Coronary artery (tissue), 2 donors: ENCODE measurements at regions not wholly inside any gene's neighbourhood (a gene's known extent, or its start where the extent isn't known, plus 50 kb on each side); places are given as distances from the start of the nearest gene placed in this dataset.

Experiments
- DNase-seq: peaks from one replicate; pipeline ENCODE4 v3.0.0-alpha.2; 2017; ENCODE audit warnings: low spot score
- H3K27ac ChIP-seq, 2 donors: fragments of 200-600 bp; sonication (generic); one replicate each; pipeline ENCODE4 v1.5.1; 2016 to 2019
- H3K4me3 ChIP-seq: fragments of 200-600 bp; sonication (generic); 2 replicates; pipeline ENCODE4 v1.5.1; 2016; ENCODE audit warnings: mild to moderate bottlenecking, moderate library complexity
- TF ChIP-seq, protein P1 (sequence below): fragments of 200-600 bp; sonication (generic); IDR thresholded peaks from one replicate; pipeline ENCODE4 v1.5.1; 2019; ENCODE audit warnings: antibody characterized with exemption

DNA sequence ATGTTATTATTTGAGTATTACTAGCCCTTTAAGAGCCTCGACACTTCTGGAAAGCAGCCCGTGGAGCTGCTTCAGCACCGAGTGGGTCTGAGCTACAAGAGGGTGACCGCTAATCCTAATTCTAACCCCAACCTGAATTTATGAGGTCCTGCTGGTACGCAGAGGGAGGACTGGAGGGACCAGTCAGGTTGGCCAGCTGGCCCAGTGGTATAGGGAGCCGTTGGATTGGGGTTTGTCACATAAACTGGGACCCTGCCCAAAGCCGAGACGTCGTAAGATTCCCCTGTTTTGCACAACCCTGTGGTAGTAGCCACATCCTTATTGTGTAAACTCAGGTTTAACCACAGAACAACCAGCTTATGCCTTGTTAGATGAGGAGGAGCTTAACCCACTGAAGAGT lies 60.8 kb upstream of the F3 start:
- no peak for DNase-seq
- H3K4me3 ChIP-seq = peak overlapping the region; percentile 15
- TF ChIP-seq, protein P1, sequence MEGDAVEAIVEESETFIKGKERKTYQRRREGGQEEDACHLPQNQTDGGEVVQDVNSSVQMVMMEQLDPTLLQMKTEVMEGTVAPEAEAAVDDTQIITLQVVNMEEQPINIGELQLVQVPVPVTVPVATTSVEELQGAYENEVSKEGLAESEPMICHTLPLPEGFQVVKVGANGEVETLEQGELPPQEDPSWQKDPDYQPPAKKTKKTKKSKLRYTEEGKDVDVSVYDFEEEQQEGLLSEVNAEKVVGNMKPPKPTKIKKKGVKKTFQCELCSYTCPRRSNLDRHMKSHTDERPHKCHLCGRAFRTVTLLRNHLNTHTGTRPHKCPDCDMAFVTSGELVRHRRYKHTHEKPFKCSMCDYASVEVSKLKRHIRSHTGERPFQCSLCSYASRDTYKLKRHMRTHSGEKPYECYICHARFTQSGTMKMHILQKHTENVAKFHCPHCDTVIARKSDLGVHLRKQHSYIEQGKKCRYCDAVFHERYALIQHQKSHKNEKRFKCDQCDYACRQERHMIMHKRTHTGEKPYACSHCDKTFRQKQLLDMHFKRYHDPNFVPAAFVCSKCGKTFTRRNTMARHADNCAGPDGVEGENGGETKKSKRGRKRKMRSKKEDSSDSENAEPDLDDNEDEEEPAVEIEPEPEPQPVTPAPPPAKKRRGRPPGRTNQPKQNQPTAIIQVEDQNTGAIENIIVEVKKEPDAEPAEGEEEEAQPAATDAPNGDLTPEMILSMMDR = no peak
- H3K27ac ChIP-seq = no peak overlapping the region

DNA sequence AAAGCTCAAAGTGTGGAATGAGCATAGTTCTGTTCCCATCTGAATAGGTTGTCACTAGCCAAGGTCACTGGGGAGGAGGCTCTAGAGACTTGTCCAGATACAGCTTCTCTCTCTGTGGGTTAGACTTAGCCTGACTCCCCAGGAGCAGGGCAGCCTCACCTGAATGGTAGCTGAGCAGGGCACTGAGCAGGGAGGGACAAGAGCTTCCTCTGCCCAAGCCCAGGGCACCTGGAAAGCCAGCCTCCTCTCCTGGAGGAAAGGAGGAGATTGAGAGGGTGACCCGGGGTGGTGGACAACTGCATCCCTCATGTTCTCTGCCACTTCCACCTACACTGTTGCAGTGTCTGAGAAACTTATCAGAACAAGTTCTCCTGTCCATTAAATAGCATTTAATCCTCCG lies 59.0 kb upstream of the F3 start:
- DNase-seq = no peak
- Histone ChIP-seq H3K27ac (no peak overlapping the region), H3K4me3 (no peak overlapping the region)
- TF ChIP-seq, protein P1 = no peak

DNA sequence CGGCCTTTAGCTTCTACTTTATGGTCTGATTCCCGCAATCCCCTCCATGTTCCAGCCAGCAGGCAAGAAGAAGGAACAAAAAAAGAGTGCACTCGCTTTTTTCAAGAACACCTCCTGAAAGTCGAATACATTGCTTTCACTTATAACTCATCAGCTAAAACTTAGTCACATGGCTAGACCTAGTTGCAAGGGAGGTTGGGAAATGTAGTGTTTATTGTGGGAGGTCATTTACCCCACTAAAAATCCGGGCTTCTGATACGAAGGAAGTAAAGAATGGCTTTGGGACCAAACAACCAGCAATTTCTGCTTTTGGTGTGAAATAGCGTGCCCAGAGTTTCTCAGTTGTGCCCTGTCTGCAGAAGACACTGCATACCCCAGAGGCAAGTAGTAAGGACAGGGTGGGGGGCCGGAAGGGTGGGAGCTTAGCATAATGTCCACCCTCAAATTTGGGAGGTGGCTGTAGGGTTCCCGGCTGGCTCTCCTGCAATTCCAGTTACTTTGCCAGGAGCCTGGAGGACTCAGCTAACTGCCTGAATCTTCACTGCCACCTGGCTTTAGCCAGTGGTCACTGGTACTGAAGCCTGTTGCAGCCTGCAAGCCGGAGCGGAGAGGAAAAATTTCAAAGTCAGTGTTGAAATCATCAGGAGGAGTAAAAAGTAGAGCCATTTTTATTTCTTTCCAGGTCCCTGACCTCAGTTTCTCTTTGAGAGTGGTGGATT lies 57.7 kb upstream of the F3 start:
- TF ChIP-seq, protein P1 = no peak
- Histone ChIP-seq H3K4me3 (no peak overlapping the region), H3K27ac (no peak overlapping the region)
- no peak for DNase-seq

DNA sequence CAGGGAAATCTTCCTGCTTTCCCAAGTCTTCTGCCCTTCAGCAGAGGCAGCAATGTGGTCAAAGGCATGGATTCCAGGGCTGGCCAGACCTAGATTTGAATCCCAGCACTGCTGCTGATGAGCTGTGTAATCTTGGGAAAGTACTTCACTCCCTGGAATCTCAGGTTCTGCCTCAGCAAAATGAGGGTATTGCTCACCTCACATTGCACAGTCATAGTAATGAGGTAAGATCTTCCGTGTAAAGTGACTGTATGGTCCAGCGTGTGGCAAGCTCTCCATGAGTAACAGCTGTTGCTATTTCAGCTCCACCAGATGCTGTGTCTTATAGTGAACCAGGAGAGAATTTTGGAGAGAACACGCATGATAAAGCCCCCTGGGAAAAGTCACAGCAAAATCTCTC lies 56.1 kb upstream of the F3 start:
- TF ChIP-seq, protein P1 = no peak
- H3K27ac ChIP-seq = no peak overlapping the region
- DNase-seq = no peak
- H3K4me3 ChIP-seq = no peak overlapping the region

DNA sequence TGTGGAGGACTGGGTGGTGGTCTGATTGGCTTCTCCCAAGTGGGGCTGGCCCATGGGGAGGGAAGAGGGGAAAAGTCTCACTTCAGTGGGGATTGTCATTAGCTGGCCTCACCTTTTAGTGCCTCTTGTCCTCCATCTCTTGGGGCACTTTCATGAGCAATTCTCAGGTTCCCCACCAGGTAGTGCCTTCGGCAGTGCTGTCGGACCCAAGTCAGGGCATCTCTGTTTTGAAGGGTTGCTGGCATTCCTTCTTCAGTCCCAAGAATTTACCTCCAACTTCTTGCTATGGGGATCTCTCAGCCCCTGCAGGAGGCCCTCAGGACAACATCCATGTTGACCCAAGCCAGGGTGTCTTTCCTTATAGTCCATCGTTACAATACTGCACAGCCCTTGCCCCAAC lies 54.7 kb upstream of the F3 start:
- no peak for DNase-seq
- Histone ChIP-seq H3K27ac (no peak overlapping the region), H3K4me3 (no peak overlapping the region)
- TF ChIP-seq, protein P1 = no peak

DNA sequence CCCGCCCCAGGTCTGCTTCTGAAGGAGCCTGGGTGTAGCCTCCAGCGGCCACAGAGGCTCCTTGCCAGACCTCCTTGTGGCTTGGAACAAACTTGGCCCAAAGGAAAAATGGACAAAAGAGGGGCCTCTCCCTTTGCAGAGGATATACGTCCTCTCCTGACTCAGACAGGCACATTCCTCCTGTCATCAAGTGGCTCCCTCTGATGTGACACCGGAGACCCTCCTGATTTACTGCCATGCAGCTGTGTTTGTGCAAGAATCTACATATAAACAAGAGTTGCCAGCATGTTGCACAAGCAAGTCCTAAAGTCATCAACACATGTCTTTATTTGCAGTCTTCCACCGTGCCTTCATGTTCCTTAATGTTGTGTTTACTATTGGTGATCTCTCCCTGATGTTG lies 54.1 kb upstream of the F3 start:
- DNase-seq = no peak
- H3K27ac ChIP-seq = no peak overlapping the region
- TF ChIP-seq, protein P1 = no peak
- no peak overlapping the region for H3K4me3 ChIP-seq

DNA sequence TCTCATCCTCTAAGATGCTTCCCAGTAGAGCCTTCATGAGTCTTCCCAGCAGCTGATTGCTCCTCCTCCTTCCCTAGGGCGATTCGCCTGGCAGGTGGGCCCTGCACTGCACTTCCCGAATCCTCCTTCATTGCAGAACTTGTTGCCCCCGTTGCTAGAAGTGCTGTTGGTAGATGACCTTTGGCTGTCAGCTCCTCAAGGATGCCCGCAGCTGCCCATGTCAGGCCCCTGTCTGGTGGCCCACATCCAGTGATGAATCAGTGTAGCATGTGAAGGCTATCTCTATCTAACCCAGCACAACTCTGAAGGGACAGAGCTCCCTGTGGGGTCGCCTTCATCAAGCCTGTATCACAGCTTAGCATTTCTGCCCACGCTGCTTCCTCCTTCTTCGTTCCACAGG lies 52.1 kb upstream of the F3 start:
- Histone ChIP-seq H3K27ac (no peak overlapping the region), H3K4me3 (no peak overlapping the region)
- TF ChIP-seq, protein P1 = no peak
- DNase-seq = no peak
